C4-2B (cell line): ENCODE measurements at regions not wholly inside any gene's neighbourhood (a gene's known extent, or its start where the extent isn't known, plus 50 kb on each side); places are given as distances from the start of the nearest gene placed in this dataset.

ENCODE experiments used
- ZFX ChIP-seq: fragments of 450-650 bp; IDR thresholded peaks from 2 replicates; pipeline ENCODE4 v1.6.1; 2017
- TF ChIP-seq, protein P1 (sequence below): fragments of 450-650 bp; conservative IDR thresholded peaks from 2 replicates; pipeline ENCODE4 v1.5.1; 2017; ENCODE audit warnings: mild to moderate bottlenecking

DNA sequence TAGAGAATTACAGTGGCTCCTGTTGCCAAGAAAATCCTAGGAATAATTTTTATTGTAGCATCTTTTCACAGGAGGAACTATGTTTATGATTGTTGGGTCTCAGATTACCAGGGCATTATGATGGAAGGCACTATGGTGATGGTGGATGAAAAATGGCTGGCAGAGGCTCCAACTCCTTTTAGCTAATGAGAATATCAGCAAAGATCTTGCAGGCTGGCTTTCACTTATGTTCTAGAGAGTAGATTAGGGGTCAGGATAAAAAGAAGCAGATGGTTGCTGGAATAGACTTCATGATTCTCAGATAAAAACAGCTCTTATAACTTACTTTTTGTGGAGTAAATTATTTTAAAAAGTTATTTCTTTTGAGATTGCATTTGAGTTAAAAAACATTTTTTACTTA, 501.9 kb downstream of the TRHDE start:
- TF ChIP-seq, protein P1, sequence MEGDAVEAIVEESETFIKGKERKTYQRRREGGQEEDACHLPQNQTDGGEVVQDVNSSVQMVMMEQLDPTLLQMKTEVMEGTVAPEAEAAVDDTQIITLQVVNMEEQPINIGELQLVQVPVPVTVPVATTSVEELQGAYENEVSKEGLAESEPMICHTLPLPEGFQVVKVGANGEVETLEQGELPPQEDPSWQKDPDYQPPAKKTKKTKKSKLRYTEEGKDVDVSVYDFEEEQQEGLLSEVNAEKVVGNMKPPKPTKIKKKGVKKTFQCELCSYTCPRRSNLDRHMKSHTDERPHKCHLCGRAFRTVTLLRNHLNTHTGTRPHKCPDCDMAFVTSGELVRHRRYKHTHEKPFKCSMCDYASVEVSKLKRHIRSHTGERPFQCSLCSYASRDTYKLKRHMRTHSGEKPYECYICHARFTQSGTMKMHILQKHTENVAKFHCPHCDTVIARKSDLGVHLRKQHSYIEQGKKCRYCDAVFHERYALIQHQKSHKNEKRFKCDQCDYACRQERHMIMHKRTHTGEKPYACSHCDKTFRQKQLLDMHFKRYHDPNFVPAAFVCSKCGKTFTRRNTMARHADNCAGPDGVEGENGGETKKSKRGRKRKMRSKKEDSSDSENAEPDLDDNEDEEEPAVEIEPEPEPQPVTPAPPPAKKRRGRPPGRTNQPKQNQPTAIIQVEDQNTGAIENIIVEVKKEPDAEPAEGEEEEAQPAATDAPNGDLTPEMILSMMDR, result no peak
- TF ChIP-seq ZFX, result no peak
